T-cell (primary cell): ENCODE measurements at regions not wholly inside any gene's neighbourhood (a gene's known extent, or its start where the extent isn't known, plus 50 kb on each side); places are given as distances from the start of the nearest gene placed in this dataset.

Experiments
- ATAC-seq, 4 experiments: fragments of 200-7000 bp in 3 of 4; fragments of 150-1000 bp in 1 of 4; cut with Tn5 transposase; replicated peaks in 1 of 4; 1 replicate in 3 of 4; 2 replicates in 1 of 4; pipeline ENCODE4 v1.10.0; 2021; ENCODE audit warnings: moderate library complexity in 3 of 4, mild to moderate bottlenecking in 2 of 4, moderate number of reproducible peaks in 1 of 4
- CTCF ChIA-PET, 2 donors: fragments of 300-600 bp; sonication (Branson Sonifier 250); formaldehyde crosslinking; loops; one replicate each; lab custom pipeline; 2022; ENCODE audit warnings: antibody characterized with exemption in 2 of 2; lab: Charles Lee
- POLR2A ChIA-PET, 2 donors: fragments of 300-600 bp; sonication (Branson Sonifier 250); formaldehyde crosslinking; loops; one replicate each; lab custom pipeline; 2022; ENCODE audit warnings: antibody characterized with exemption in 2 of 2; lab: Charles Lee
- DNase-seq, 35 experiments: peaks; one replicate each; pipeline versions ENCODE4 v3.0.0 to v3.0.0-alpha.2; 2013 to 2023
- H3K27ac ChIP-seq: one replicate; pipeline ENCODE4 v1.5.1; 2013; ENCODE audit warnings: low read length
- H3K27me3 ChIP-seq, 2 experiments: replicated peaks in 1 of 2; 1 replicate in 1 of 2; 2 replicates in 1 of 2; pipeline versions ENCODE4 v1.6.1 to v1.7.0; 2013; ENCODE audit warnings: low read length in 1 of 2, mixed read lengths in 1 of 2; ENCODE audit not compliant: control insufficient read depth in 2 of 2, insufficient read depth in 2 of 2; ENCODE audit errors: extremely low read depth in 1 of 2
- H3K36me3 ChIP-seq, 2 donors: 1 replicate in 1 of 2; 2 replicates in 1 of 2; pipeline versions ENCODE4 v1.6.1 to v1.7.0; 2013; ENCODE audit warnings: low read length in 1 of 2; ENCODE audit not compliant: control insufficient read depth in 2 of 2, insufficient read depth in 1 of 2; ENCODE audit errors: extremely low read depth in 1 of 2
- H3K4me1 ChIP-seq, 2 experiments: 1 replicate in 1 of 2; 2 replicates in 1 of 2; pipeline versions ENCODE4 v1.6.1 to v1.7.0; 2013; ENCODE audit warnings: low read length in 2 of 2, mixed read lengths in 1 of 2; ENCODE audit not compliant: insufficient read depth in 2 of 2, control insufficient read depth in 1 of 2; ENCODE audit errors: extremely low read depth in 1 of 2
- H3K4me3 ChIP-seq, 2 donors: 1 replicate in 1 of 2; 2 replicates in 1 of 2; pipeline versions ENCODE4 v1.5.1 to v1.7.0; 2013; ENCODE audit warnings: mild to moderate bottlenecking in 2 of 2, low read length in 1 of 2, moderate library complexity in 1 of 2; ENCODE audit not compliant: control insufficient read depth in 1 of 2; ENCODE audit errors: extremely low read depth in 1 of 2
- H3K9me3 ChIP-seq: 2 replicates; pipeline ENCODE4 v1.7.0; 2013
- H3K27ac Mint-ChIP-seq, 2 donors: one replicate each; pipeline ENCODE4 v1.8.0; 2020 to 2021; ENCODE audit warnings: mild to moderate bottlenecking in 2 of 2, mixed read lengths in 2 of 2
- H3K27me3 Mint-ChIP-seq, 2 donors: one replicate each; pipeline ENCODE4 v1.8.0; 2021 to 2022; ENCODE audit warnings: mixed read lengths in 2 of 2
- H3K36me3 Mint-ChIP-seq: one replicate; pipeline ENCODE4 v1.8.0; 2021; ENCODE audit warnings: mixed read lengths
- H3K4me1 Mint-ChIP-seq, 3 donors: one replicate each; pipeline ENCODE4 v1.8.0; 2020 to 2022; ENCODE audit warnings: mixed read lengths in 3 of 3, mild to moderate bottlenecking in 1 of 3
- H3K4me3 Mint-ChIP-seq, 3 donors: one replicate each; pipeline ENCODE4 v1.8.0; 2020 to 2022; ENCODE audit warnings: mild to moderate bottlenecking in 3 of 3, mixed read lengths in 3 of 3, moderate library complexity in 3 of 3
- H3K9me3 Mint-ChIP-seq, 3 donors: one replicate each; pipeline ENCODE4 v1.8.0; 2020 to 2022; ENCODE audit warnings: mixed read lengths in 3 of 3
- WGBS: methylation state at CpG from one replicate; pipeline ENCODE4 v1.1.5; 2013; ENCODE audit warnings: missing lambda C conversion rate; ENCODE audit not compliant: insufficient coverage; 5-methylcytosine and 5-hydroxymethylcytosine counted together

DNA sequence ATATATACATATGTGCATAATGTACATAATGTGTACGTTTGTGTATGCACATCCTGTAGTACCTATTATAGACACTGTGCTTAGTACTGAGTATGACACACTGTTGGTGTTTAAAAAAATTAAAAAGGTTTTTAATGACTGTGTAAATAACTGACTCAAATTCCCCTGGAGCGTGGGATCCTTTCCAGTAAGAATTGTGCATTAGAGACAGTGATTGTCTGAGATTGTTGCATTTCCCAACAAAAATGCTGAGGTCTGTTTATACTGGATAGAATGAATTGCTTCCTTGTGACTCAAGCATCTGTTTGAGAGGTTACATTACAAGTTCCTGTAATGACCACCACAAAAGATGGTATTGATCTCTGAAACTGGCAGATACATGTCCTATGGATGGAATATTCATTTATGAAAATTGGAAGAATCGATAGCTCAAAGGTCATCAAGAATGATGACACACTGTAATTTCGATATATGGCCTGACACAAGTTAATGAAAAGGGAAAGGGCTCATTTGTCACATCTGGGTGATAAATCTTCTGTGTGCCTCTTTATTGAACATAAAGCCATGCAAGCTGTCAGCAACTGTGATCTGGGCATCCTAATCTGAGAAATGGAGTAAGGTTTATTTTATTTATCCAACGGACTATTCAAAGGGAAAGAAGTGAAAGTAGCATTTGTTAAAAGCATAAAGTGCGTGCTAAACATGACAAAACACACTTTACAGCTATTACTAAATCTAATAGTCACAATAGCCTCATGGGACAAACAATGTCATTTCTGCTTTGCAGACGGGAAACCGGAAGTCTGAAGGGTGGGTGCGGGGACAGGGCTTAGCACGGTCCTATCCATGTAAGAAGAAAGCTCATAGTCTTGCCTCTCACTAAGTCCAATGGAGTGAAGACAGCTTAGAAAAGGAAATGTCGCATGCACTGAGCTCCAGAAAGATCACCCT, 228.8 kb downstream of the CDH11 start:
- H3K27ac ChIP-seq: no peak overlapping the region
- ATAC-seq: no peak
- Mint-ChIP-seq H3K9me3 (peaks cover 23 to 35% (median 28%) of the 10 kb centered on the region in 3 donors), H3K4me1 (no peaks in the 10 kb centered on the region), H3K4me3 (no peak overlapping the region), H3K27me3 (no peaks in the 10 kb centered on the region), H3K36me3 (no peaks in the 10 kb centered on the region), H3K27ac (no peak overlapping the region)
- 65% methylated on average over 6 of the region's 11 CpGs for WGBS
- DNase-seq: no peak
- H3K4me1 ChIP-seq: no peaks in the 10 kb centered on the region
- no peaks in the 10 kb centered on the region for H3K36me3 ChIP-seq
- H3K27me3 ChIP-seq: no peaks in the 10 kb centered on the region
- H3K9me3 ChIP-seq: no peaks in the 10 kb centered on the region
- no peak overlapping the region for H3K4me3 ChIP-seq
- ChIA-PET POLR2A (no interaction called here), CTCF (no interaction called here)

DNA sequence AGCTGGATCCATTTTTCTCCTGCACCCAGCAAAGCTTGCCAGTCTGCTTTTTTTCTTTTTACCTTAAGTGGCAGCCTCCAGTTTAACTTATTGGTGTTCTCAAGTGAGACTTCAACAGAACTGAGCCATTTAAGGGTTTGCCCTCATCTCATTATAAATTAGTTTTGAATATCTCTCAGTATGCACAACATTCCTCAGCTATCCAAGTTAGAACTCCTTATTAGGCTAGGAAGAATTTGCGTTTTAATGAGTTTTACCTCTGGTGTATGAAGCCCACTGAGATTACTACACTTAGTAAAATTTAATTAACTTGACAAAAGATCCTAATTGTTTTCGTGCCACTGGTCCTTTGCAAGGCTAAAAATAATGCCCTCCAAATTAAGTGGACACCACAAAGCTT, 232.4 kb downstream of the CDH11 start:
- Histone ChIP-seq H3K27ac (no peak overlapping the region), H3K9me3 (no peaks in the 10 kb centered on the region), H3K4me1 (no peaks in the 10 kb centered on the region), H3K4me3 (no peak overlapping the region), H3K27me3 (no peaks in the 10 kb centered on the region), H3K36me3 (no peaks in the 10 kb centered on the region)
- CTCF ChIA-PET: no interaction called here
- Mint-ChIP-seq H3K27me3 (no peaks in the 10 kb centered on the region), H3K27ac (no peak overlapping the region), H3K9me3 (peaks cover 20 to 39% (median 27%) of the 10 kb centered on the region in 3 donors), H3K36me3 (no peaks in the 10 kb centered on the region), H3K4me3 (no peak overlapping the region), H3K4me1 (no peaks in the 10 kb centered on the region)
- WGBS: no CpG with 5 or more reads among the region's 2 CpGs
- ATAC-seq (no peak), DNase-seq (no peak)
- POLR2A ChIA-PET: no interaction called here

DNA sequence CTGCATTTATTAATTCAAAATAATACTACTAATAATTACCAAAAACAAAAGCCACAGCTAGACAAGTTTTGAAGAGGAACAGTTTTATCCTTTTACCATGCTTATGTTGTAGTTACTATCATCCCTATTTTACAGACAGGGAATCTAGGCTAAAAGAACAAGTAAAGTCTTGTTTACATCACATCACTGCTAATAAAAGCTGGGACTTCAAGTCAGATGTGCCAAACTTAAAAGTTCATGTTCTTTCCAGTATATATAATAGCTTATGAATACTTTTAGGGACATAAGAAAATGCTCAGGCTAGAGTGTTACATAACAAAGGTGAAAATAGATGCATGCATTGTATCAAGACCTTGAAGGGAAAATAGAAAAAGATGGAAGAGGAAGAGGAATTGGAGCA, 234.2 kb downstream of the CDH11 start:
- no peaks in the 10 kb centered on the region for H3K4me1 Mint-ChIP-seq
- ATAC-seq (no peak), DNase-seq (no peak)
- Histone ChIP-seq H3K27ac (no peak overlapping the region), H3K4me3 (no peak overlapping the region), H3K4me1 (no peaks in the 10 kb centered on the region), H3K27me3 (no peaks in the 10 kb centered on the region), H3K9me3 (no peaks in the 10 kb centered on the region), H3K36me3 (no peaks in the 10 kb centered on the region)
- H3K27ac Mint-ChIP-seq: no peak overlapping the region
- CTCF ChIA-PET: no interaction called here
- H3K27me3 Mint-ChIP-seq: no peaks in the 10 kb centered on the region
- peaks cover 18 to 46% (median 28%) of the 10 kb centered on the region in 3 donors for H3K9me3 Mint-ChIP-seq
- POLR2A ChIA-PET: no interaction called here
- no peak overlapping the region for H3K4me3 Mint-ChIP-seq
- no peaks in the 10 kb centered on the region for H3K36me3 Mint-ChIP-seq

DNA sequence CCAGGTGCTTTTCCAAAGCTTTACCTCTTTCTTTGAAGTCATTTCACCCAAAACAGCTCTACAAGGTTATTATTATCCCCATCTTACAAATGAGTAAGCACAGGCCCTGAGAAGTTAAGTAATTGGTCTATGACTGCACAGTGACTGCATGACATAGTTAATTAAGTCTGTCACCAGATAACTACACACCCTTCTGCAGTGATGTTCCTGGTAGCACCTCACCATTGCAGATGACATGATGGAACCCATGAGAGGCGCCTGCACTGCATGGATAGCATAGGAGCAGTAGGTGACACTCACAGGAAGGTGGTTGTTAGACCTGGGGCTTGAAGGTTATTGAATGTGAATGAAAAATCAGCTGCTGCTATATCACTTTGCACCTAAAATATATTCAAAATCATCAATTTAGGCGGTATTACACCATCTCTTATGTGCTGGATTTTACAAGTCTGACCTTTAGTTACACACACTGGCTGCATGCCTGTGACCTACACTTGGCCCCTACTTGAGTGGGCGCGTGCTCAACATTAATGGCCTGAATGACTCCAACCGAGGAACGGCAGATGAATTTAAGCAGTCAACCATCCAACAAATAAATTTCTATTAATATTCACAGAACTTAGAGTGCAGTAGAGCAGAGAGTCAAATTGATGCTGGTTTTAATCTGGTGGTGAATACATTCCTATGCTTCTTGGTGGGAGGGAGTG, 239.6 kb downstream of the CDH11 start:
- H3K4me3 Mint-ChIP-seq: no peak overlapping the region
- POLR2A ChIA-PET: no interaction called here
- CTCF ChIA-PET: no interaction called here
- H3K27ac Mint-ChIP-seq: no peak overlapping the region
- Histone ChIP-seq H3K9me3 (no peaks in the 10 kb centered on the region), H3K4me1 (no peaks in the 10 kb centered on the region), H3K36me3 (no peaks in the 10 kb centered on the region), H3K27me3 (no peaks in the 10 kb centered on the region), H3K4me3 (no peak overlapping the region), H3K27ac (no peak overlapping the region)
- DNase-seq (no peak), ATAC-seq (no peak)
- H3K9me3 Mint-ChIP-seq: peaks cover 13 to 50% (median 42%) of the 10 kb centered on the region in 3 donors
- H3K36me3 Mint-ChIP-seq: no peaks in the 10 kb centered on the region
- H3K27me3 Mint-ChIP-seq: no peaks in the 10 kb centered on the region
- WGBS: 100% methylated on average over 1 of the region's 6 CpGs
- H3K4me1 Mint-ChIP-seq: no peaks in the 10 kb centered on the region

DNA sequence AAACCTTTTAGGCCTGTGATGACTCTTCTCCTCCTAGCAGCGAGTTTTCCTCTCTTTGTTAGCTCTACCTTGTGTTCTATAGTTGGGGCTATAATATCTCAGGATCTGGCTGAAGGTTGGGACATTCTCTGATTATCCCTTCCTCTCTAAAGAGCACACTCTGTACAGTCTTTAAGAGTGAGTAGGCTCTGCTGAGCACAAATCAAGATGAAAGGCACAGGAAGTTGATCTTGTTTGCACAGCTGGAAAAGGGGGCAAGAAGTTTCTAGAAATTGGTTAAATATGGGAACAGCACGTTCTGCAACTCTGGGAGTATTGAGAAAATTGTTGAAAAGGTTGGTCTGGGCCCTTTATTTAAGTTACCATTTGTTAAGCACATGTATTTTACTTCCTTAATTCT, 240.9 kb downstream of the CDH11 start:
- no peaks in the 10 kb centered on the region for H3K36me3 ChIP-seq
- no peaks in the 10 kb centered on the region for H3K4me1 ChIP-seq
- no peaks in the 10 kb centered on the region for H3K4me1 Mint-ChIP-seq
- H3K9me3 Mint-ChIP-seq: peaks cover 9 to 55% (median 37%) of the 10 kb centered on the region in 3 donors
- H3K27me3 ChIP-seq: no peaks in the 10 kb centered on the region
- no CpG with 5 or more reads among the region's 2 CpGs for WGBS
- no peaks in the 10 kb centered on the region for H3K27me3 Mint-ChIP-seq
- H3K4me3 Mint-ChIP-seq: no peak overlapping the region
- H3K36me3 Mint-ChIP-seq: no peaks in the 10 kb centered on the region
- no peaks in the 10 kb centered on the region for H3K9me3 ChIP-seq
- H3K4me3 ChIP-seq: no peak overlapping the region
- H3K27ac ChIP-seq: no peak overlapping the region
- CTCF ChIA-PET: no interaction called here
- no peak for DNase-seq
- no peak for ATAC-seq
- POLR2A ChIA-PET: no interaction called here
- no peak overlapping the region for H3K27ac Mint-ChIP-seq

DNA sequence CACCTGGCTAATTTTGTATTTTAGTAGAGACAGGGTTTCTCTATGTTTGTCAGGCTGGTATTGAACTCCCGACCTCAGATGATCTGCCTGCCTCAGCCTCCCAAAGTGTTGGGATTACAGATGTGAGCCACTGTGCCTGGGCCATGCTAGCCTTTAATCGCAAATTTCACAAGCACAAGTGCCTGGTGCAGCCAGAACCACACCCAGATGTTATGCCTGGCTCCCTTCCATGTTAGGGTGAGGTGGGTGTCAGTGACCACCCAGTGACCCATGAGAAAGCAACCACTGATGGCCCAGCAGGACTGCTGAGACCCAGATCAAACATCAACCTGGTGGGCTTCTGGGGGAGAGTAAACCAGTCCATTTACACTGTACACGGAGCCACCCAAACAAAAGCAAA, 241.9 kb downstream of the CDH11 start:
- Mint-ChIP-seq H3K4me3 (no peak overlapping the region), H3K36me3 (no peaks in the 10 kb centered on the region), H3K4me1 (no peaks in the 10 kb centered on the region), H3K27me3 (no peaks in the 10 kb centered on the region), H3K9me3 (peaks cover 14 to 55% (median 33%) of the 10 kb centered on the region in 3 donors), H3K27ac (no peak overlapping the region)
- Histone ChIP-seq H3K4me1 (no peaks in the 10 kb centered on the region), H3K9me3 (no peaks in the 10 kb centered on the region), H3K27me3 (no peaks in the 10 kb centered on the region), H3K4me3 (no peak overlapping the region), H3K36me3 (no peaks in the 10 kb centered on the region), H3K27ac (no peak overlapping the region)
- ChIA-PET CTCF (no interaction called here), POLR2A (no interaction called here)
- DNase-seq: no peak
- 100% methylated on average over 1 of the region's 3 CpGs for WGBS
- ATAC-seq: no peak
